NB4 (cell line): ENCODE measurements at regions not wholly inside any gene's neighbourhood (a gene's known extent, or its start where the extent isn't known, plus 50 kb on each side); places are given as distances from the start of the nearest gene placed in this dataset.

Experiments used
- CTCF ChIP-seq: IDR thresholded peaks from one replicate; pipeline ENCODE4 v1.5.1; 2012; ENCODE audit warnings: low read depth, low read length
- MAX ChIP-seq: IDR thresholded peaks from 2 replicates; pipeline ENCODE4 v1.6.1; 2011; ENCODE audit warnings: low read depth, low read length
- MYC ChIP-seq: IDR thresholded peaks from 2 replicates; pipeline ENCODE4 v1.6.1; 2011; ENCODE audit warnings: low read depth, low read length
- POLR2A ChIP-seq: IDR thresholded peaks from 2 replicates; pipeline ENCODE4 v1.6.1; 2011; ENCODE audit warnings: mild to moderate bottlenecking; ENCODE audit not compliant: insufficient read length; ENCODE audit errors: extremely low read depth

GRCh38 chr15:39504808-39505207 lies 76.1 kb upstream of the THBS1 start:
- TF ChIP-seq CTCF: no peak
- no peak for TF ChIP-seq MAX
- TF ChIP-seq POLR2A: no peak
- TF ChIP-seq MYC: no peak
